GM23248 (cell line): ENCODE measurements at regions not wholly inside any gene's neighbourhood (a gene's known extent, or its start where the extent isn't known, plus 50 kb on each side); places are given as distances from the start of the nearest gene placed in this dataset.

ENCODE experiments used
- EZH2 ChIP-seq: fragments of 200-600 bp; sonication (generic); IDR thresholded peaks from 2 replicates; pipeline ENCODE4 v1.6.1; 2018; ENCODE audit warnings: antibody characterized with exemption, mild to moderate bottlenecking; ENCODE audit not compliant: insufficient read depth, poor library complexity, severe bottlenecking
- EZH2phosphoT487 ChIP-seq: fragments of 200-600 bp; sonication (generic); IDR thresholded peaks from 2 replicates; pipeline ENCODE4 v1.6.1; 2018; ENCODE audit warnings: antibody characterized with exemption, moderate library complexity, mild to moderate bottlenecking, low read depth; ENCODE audit not compliant: insufficient read depth

DNA sequence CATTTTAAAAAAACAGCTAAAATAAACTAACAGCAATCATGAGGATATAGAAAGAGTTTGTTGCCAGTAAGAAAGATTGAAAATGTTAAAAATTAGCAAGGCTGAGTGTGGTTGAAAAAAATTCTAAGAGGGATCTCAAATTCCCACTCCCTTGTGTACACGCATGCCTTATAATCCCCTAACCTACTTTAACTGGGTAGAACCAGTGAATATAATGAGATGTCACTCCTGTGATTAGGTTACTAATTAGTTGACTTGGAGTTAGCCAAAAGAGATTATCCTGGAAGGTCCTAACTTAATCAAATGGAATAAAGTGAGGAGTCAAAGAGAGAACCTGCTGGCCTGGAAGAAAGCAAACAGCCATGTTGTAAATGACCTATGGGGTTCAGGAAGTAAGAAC, 286.0 kb upstream of the TGFBR2 start:
- no peak for TF ChIP-seq EZH2
- no peak for TF ChIP-seq EZH2phosphoT487
